ENCODE measurements at regions not wholly inside any gene's neighbourhood (a gene's known extent, or its start where the extent isn't known, plus 50 kb on each side); places are given as distances from the start of the nearest gene placed in this dataset.

- Histone ChIP-seq H3K79me2 (ENCODE audit: control insufficient read depth, insufficient read depth, low read length) (no peaks in the 10 kb centered on the region), H4K20me1 (ENCODE audit: control insufficient read depth, extremely low read depth, insufficient read depth, low read length) (no peaks in the 10 kb centered on the region), H2AFZ (ENCODE audit: low read length) (no peak overlapping the region), H3K9ac (ENCODE audit: insufficient read depth, low read length) (no peak overlapping the region), H3K4me2 (ENCODE audit: extremely low read depth, insufficient read depth, low read length) (no peak overlapping the region), H3K9me3 (ENCODE audit: control insufficient read depth, insufficient read depth, low read depth, low read length) (no peaks in the 10 kb centered on the region), H3K36me3 (ENCODE audit: control insufficient read depth, insufficient read depth, low read length) (no peaks in the 10 kb centered on the region), H3K27ac (ENCODE audit: insufficient read depth, low read length) (no peak overlapping the region), H3K4me1 (ENCODE audit: control insufficient read depth, extremely low read depth, insufficient read depth, low read length) (no peaks in the 10 kb centered on the region), H3K4me3 (replicated peaks in 1 of 4; ENCODE audit: control extremely low read depth in 1 of 4, insufficient read depth in 1 of 4, low read depth in 3 of 4, low read length in 4 of 4) (no peak overlapping the region), H3K27me3 (ENCODE audit: control insufficient read depth, insufficient read depth, low read length) (no peaks in the 10 kb centered on the region)
- TF ChIP-seq CTCF (conservative IDR thresholded peaks at IDR 0.05 in 1 of 2, IDR thresholded peaks at IDR 0.05 in 1 of 2; ENCODE audit: low read depth in 1 of 2, low read length in 2 of 2) (no peak), EZH2 (IDR thresholded peaks at IDR 0.05; ENCODE audit: low read length, missing control alignments) (no peak)
- DNase-seq (ENCODE audit: low read depth in 2 of 2) = no peak
Observed at GRCh38 chr15:91523596-91523995, 329.9 kb upstream of the SLCO3A1 start.

DNA sequence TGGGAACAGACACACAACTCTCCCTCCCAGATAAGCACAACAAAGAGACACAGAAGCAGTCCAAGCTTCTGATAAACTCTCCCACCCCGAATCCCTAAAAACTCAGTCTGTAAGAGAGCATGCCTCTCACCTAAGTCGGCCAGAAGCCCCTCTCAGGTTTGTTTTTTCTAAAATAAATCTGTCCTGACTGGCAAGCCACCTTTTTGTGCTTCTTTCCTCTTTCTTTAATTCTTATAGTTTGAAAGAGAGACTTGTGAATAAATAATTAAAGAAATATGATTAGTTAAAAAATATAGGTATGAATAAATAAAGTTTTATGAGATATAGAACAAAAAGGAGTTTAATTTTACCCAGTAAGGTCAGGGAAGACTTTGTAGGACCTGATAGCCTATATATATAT, 329.0 kb upstream of the SLCO3A1 start:
- TF ChIP-seq EZH2 (IDR thresholded peaks at IDR 0.05; ENCODE audit: low read length, missing control alignments) = no peak
- no peak for TF ChIP-seq CTCF (conservative IDR thresholded peaks at IDR 0.05 in 1 of 2, IDR thresholded peaks at IDR 0.05 in 1 of 2; ENCODE audit: low read depth in 1 of 2, low read length in 2 of 2)
- Histone ChIP-seq H3K79me2 (ENCODE audit: control insufficient read depth, insufficient read depth, low read length) (no peaks in the 10 kb centered on the region), H3K27ac (ENCODE audit: insufficient read depth, low read length) (no peak overlapping the region), H3K36me3 (ENCODE audit: control insufficient read depth, insufficient read depth, low read length) (no peaks in the 10 kb centered on the region), H3K9me3 (ENCODE audit: control insufficient read depth, insufficient read depth, low read depth, low read length) (no peaks in the 10 kb centered on the region), H2AFZ (ENCODE audit: low read length) (no peak overlapping the region), H3K4me2 (ENCODE audit: extremely low read depth, insufficient read depth, low read length) (no peak overlapping the region), H3K4me1 (ENCODE audit: control insufficient read depth, extremely low read depth, insufficient read depth, low read length) (no peaks in the 10 kb centered on the region), H3K9ac (ENCODE audit: insufficient read depth, low read length) (no peak overlapping the region), H4K20me1 (ENCODE audit: control insufficient read depth, extremely low read depth, insufficient read depth, low read length) (no peaks in the 10 kb centered on the region), H3K27me3 (ENCODE audit: control insufficient read depth, insufficient read depth, low read length) (no peaks in the 10 kb centered on the region), H3K4me3 (replicated peaks in 1 of 4; ENCODE audit: control extremely low read depth in 1 of 4, insufficient read depth in 1 of 4, low read depth in 3 of 4, low read length in 4 of 4) (no peak overlapping the region)
- no peak for DNase-seq (ENCODE audit: low read depth in 2 of 2)

- Histone ChIP-seq H3K4me1 (ENCODE audit: control insufficient read depth, extremely low read depth, insufficient read depth, low read length) (no peaks in the 10 kb centered on the region), H3K4me2 (ENCODE audit: extremely low read depth, insufficient read depth, low read length) (no peak overlapping the region), H3K27me3 (ENCODE audit: control insufficient read depth, insufficient read depth, low read length) (no peaks in the 10 kb centered on the region), H3K4me3 (replicated peaks in 1 of 4; ENCODE audit: control extremely low read depth in 1 of 4, insufficient read depth in 1 of 4, low read depth in 3 of 4, low read length in 4 of 4) (no peak overlapping the region), H2AFZ (ENCODE audit: low read length) (no peak overlapping the region), H3K27ac (ENCODE audit: insufficient read depth, low read length) (no peak overlapping the region), H3K79me2 (ENCODE audit: control insufficient read depth, insufficient read depth, low read length) (no peaks in the 10 kb centered on the region), H3K9me3 (ENCODE audit: control insufficient read depth, insufficient read depth, low read depth, low read length) (no peaks in the 10 kb centered on the region), H3K36me3 (ENCODE audit: control insufficient read depth, insufficient read depth, low read length) (no peaks in the 10 kb centered on the region), H4K20me1 (ENCODE audit: control insufficient read depth, extremely low read depth, insufficient read depth, low read length) (no peaks in the 10 kb centered on the region), H3K9ac (ENCODE audit: insufficient read depth, low read length) (no peak overlapping the region)
- TF ChIP-seq CTCF (conservative IDR thresholded peaks at IDR 0.05 in 1 of 2, IDR thresholded peaks at IDR 0.05 in 1 of 2; ENCODE audit: low read depth in 1 of 2, low read length in 2 of 2) (no peak), EZH2 (IDR thresholded peaks at IDR 0.05; ENCODE audit: low read length, missing control alignments) (no peak)
- no peak for DNase-seq (ENCODE audit: low read depth in 2 of 2)
Observed at GRCh38 chr15:91525751-91526150, 327.8 kb upstream of the SLCO3A1 start.
